ENCODE measurements at regions not wholly inside any gene's neighbourhood (a gene's known extent, or its start where the extent isn't known, plus 50 kb on each side); places are given as distances from the start of the nearest gene placed in this dataset.

DNA sequence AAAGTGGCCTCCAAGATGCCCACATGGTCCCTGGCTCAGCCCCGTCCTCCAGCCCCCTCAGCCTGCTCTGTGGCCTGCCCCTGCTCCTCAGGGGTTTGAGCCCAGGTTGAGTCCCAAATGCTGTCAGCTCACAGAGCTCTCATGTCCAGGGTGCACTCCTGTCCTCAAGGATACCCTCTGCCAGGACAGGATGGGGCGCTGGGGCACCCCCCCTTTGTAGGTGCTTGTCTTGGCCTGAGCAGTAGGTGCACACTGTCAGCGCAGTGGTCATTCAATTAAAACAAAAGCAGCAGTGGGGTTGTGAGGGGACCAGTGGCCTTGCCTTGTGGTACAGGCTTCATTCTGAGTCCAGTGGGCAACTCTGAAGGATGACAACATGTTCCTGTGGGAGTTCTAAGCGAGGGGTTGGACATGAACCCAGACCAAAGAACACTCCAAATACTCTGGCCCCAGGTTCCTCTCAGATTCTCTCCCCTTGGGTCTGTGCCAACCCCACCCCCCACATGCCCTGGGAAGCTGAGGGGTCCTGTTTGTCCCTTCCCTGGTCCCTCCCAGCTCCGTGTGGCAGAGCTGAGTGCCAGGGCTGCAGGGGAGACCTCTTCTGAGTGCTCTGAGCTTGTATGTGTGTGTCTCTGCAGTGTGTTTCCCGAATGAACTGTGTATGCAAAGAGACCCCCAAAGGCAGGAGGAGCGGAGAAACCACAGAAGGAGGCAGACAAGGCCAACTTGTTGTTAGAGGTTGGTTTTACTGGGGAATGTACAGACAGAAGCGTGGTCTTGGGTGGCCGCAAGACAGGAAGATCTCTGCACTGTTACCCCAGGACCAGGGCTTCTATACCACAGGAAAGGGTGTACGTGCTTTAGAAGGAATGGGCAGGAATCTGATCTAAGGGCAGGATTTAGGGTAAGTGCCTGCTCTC lies 155.6 kb upstream of the HS6ST1 start:
- no peak for TF ChIP-seq POLR2AphosphoS5 (IDR thresholded peaks at IDR 0.05; ENCODE audit: low read depth)
- no peak for TF ChIP-seq CTCF (IDR thresholded peaks at IDR 0.05; ENCODE audit: insufficient read depth, low read length)
- TF ChIP-seq SPI1 (IDR thresholded peaks at IDR 0.05; ENCODE audit: borderline replicate concordance, low read depth): no peak
- no peak for TF ChIP-seq REST (IDR thresholded peaks at IDR 0.05; ENCODE audit: insufficient replicate concordance, low read depth)
- no peak for TF ChIP-seq GABPA (IDR thresholded peaks at IDR 0.05; ENCODE audit: low read depth)
- no peak for DNase-seq (ENCODE audit: low read depth in 1 of 2, low spot score in 1 of 2)
- H3K27ac ChIP-seq (replicated peaks): peak overlapping the region; percentile 84

DNA sequence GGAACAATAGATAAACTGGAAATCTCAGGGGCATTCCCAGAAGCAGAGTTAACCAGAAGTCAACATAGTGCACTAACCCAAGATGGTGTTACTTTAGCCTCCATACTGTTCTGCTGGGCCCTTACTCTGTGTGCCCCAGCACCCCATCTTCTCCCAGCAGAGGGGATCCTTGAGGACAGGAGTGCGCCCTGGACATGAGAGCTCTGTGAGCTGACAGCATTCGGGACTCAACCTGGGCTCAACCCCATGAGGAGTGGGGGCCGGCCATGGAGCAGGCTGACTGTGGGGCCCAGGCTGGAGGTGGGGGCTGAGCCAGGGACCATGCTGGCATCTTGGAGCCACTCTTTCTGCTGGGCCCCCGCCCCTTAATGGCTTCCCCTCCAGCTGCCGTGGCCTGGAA lies 156.3 kb upstream of the HS6ST1 start:
- H3K27ac ChIP-seq (replicated peaks): no peak overlapping the region; the same call in 1 of the 2 replicates
- no peaks in the 10 kb centered on the region for H3K27me3 ChIP-seq (ENCODE audit: insufficient read depth, poor library complexity, severe bottlenecking)
- DNase-seq (ENCODE audit: low read depth in 1 of 2, low spot score in 1 of 2): no peak
- no peak for TF ChIP-seq REST (IDR thresholded peaks at IDR 0.05; ENCODE audit: insufficient replicate concordance, low read depth)
- TF ChIP-seq CTCF (IDR thresholded peaks at IDR 0.05; ENCODE audit: insufficient read depth, low read length): no peak
- TF ChIP-seq GABPA (IDR thresholded peaks at IDR 0.05; ENCODE audit: low read depth): no peak
- no peak for TF ChIP-seq SPI1 (IDR thresholded peaks at IDR 0.05; ENCODE audit: borderline replicate concordance, low read depth)
- TF ChIP-seq POLR2AphosphoS5 (IDR thresholded peaks at IDR 0.05; ENCODE audit: low read depth): no peak
- no peak overlapping the region for H3K4me3 ChIP-seq (replicated peaks; ENCODE audit: insufficient read depth, low read length)

More for the DNA sequence above, 155.6 kb upstream of the HS6ST1 start:
- Histone ChIP-seq H3K4me3 (replicated peaks; ENCODE audit: insufficient read depth, low read length) (no peak overlapping the region), H3K27me3 (ENCODE audit: insufficient read depth, poor library complexity, severe bottlenecking) (no peaks in the 10 kb centered on the region)

- TF ChIP-seq SPI1 (IDR thresholded peaks at IDR 0.05; ENCODE audit: borderline replicate concordance, low read depth): no peak
- no peak for DNase-seq (ENCODE audit: low read depth in 1 of 2, low spot score in 1 of 2)
Measured at GRCh38 chr2:128475427-128476211, 157.0 kb upstream of the HS6ST1 start.

More at GRCh38 chr2:128475427-128476211, 157.0 kb upstream of the HS6ST1 start:
- Histone ChIP-seq H3K27ac (replicated peaks) (no peak overlapping the region), H3K4me3 (replicated peaks; ENCODE audit: insufficient read depth, low read length) (no peak overlapping the region), H3K27me3 (ENCODE audit: insufficient read depth, poor library complexity, severe bottlenecking) (no peaks in the 10 kb centered on the region)

All from HL-60 (cell line).